Right renal cortex interstitium (tissue), 3 donors: ENCODE measurements at regions not wholly inside any gene's neighbourhood (a gene's known extent, or its start where the extent isn't known, plus 50 kb on each side); places are given as distances from the start of the nearest gene placed in this dataset.
"Not testable (repeated sequence)": the region's sequence is repeated elsewhere in the genome, so short reads cannot be mapped to it uniquely, and the experiment has no call there.

Experiments
- DNase-seq, 3 donors: peaks; one replicate each; pipeline ENCODE4 v3.0.0-alpha.2; 2013; ENCODE audit warnings: low read depth in 3 of 3, low spot score in 2 of 3

DNA sequence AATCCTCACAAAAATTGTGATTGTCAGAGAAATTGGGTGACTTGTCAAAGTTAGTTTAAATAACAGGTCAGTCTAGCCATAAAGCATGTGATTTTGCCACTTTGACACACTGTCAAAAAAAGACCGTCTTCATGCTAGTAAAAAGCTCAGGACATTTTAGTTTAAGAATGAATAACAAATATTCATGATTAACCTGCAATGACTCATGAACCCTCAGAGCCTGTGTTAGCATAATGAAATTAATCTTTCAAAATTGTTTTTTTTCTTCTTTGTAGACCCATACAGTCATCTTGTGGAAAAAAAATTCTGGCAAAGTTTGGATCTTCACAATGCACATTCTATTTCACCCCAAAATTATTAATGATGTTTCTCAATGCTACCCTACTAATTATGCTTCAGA lies 255.2 kb upstream of the POT1 start:
- no peak for DNase-seq

GRCh38 chr7:125181569-125182267 lies 252.1 kb upstream of the POT1 start:
- DNase-seq = not testable (repeated sequence)

GRCh38 chr7:125173571-125173970 lies 243.9 kb upstream of the POT1 start:
- DNase-seq = no peak

- DNase-seq = no peak
Measured at GRCh38 chr7:125169088-125169487, 239.5 kb upstream of the POT1 start.

DNA sequence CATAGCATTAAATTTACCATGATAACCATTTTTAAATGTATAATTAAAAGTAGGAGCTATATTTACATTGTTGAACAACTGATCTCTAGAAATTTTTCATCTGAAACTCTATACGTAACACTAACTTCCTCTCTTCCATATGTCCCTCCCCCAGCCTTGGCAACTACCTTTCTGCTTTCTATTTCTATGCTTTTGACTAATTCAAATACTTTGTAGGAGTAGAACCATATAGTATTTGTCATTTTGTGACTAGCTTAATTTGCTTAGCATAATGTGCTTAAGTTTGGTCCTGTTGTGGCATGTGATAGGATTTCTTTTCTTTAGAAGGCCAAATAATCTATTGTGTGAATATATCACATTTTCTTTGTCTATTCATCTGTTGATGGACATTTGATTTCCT lies 225.3 kb upstream of the POT1 start:
- DNase-seq = no peak

GRCh38 chr7:125149151-125149550 lies 219.5 kb upstream of the POT1 start:
- DNase-seq = no peak

- no peak for DNase-seq
Measured at GRCh38 chr7:125147047-125147446, 217.4 kb upstream of the POT1 start.

DNA sequence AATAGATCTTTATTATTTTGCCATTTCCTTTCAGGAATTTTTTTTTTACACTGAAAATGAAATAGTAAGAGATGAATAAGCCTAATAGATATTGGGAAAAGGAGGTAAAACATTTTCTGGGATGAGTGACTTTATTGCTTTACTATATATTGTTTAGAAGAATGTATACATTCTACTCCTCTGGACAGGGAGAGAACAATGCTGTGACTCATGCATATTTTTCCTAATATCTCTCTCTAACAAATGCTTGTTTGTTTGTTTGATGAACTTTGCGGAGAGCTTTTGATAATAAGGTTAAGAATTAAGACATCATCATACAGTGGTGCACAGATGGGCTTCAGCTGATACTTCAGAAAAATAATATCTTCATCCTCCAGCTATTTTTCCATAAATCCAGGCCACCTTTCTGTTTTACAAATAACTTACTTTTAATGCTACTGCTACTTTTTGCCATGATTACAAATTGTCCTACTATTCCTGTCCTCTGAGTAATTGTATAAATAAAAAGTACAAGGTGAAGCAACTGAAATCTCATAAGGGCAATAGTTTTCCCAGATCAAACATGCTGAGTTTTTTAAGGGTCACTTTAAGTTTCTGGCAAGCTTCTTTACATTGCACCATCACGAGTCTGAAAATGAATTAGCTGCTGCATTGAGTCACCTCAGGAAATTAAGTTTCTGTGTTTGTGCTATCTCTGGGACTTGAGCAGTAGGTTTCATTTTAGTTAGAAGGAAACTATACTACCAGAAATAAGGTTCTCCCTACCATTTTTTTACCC lies 207.3 kb upstream of the POT1 start:
- no peak for DNase-seq

DNA sequence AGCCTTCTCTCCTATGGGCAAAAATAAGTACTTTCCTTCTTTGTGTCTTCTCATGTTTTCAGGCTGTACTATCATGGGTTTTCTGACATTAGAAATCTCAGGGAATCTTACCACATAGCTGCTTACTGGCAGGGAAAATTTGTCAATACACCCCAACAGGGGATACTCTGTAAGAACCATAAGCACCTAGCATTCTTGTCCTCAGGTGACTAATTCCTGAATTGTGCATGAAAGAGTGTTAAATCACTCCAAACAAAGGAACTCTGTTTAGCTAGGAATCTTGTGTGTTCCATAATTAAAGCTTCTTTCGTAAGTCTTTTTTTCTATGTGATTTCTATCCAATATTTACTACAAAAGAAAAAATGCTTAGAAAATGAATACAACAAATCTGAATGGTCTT lies 206.7 kb upstream of the POT1 start:
- no peak for DNase-seq

DNA sequence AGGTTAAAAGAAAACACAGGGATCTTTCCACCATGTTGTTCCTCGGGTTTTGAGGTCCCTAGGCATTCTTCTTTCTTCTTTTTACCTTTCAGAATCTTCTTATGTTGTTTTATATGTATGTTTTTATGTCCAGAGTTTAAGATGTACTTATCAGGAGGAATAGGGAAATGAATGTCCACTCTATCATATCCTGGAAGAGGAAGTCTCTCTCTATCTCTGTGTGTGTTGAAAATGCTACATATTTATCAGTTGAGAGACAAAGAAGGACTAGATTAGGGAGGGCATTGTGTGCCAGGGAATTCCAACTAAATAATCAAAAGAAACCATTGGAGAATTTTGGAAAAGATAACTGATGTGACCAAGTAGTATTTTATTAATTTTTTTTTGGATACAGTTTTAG lies 200.5 kb upstream of the POT1 start:
- DNase-seq = no peak

DNA sequence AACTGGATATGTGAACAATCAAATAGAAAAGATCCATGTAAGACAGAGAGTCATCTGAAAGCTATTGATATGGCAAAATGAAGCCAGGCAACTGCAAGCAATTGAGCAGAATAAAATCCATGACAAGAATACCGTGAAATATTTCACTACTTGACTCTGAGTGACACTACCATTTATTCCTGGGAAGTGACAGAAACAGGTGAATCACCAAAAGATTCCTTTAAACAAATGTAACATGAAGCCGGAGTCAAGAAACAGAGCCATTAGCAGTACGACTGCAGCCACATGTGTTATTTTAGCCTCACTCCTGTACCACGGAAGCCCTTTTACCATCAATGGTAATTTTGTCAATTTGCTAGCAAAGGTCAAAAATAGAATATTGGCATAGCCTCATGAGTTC lies 197.7 kb upstream of the POT1 start:
- no peak for DNase-seq

- DNase-seq = peak in 1 of 3 donors; percentile 10
Measured at GRCh38 chr7:125126376-125126775, 196.8 kb upstream of the POT1 start.

GRCh38 chr7:125125315-125125714 lies 195.7 kb upstream of the POT1 start:
- DNase-seq = no peak

GRCh38 chr7:125122173-125122572 lies 192.5 kb upstream of the POT1 start:
- DNase-seq = peak; percentile 32 to 38 (median 36)

DNA sequence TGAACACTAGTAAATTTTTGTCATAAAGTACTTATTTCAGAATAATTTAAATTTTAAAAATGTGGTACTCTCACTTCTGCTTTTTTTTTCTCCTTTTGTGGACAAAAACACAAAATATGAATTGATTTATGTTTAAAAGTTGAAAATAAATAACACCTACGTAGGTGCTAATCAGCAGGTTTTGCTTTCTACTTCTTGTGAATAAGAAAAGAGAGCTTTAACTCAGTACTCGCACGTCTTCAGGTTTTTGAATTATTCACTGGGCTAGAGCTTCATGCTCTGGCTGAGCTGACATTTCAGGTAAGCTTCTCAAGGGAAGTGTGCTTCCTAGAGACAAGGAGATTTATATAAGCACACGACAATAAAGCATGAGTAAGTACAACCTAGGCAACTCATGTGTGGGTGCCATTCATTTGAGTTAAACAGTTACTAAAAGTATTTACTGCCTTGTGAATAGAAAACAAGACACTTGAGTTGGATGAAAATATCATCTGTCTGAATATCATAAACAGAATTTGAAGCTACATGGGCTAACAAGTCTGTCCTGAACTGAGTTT lies 190.0 kb upstream of the POT1 start:
- no peak for DNase-seq

DNA sequence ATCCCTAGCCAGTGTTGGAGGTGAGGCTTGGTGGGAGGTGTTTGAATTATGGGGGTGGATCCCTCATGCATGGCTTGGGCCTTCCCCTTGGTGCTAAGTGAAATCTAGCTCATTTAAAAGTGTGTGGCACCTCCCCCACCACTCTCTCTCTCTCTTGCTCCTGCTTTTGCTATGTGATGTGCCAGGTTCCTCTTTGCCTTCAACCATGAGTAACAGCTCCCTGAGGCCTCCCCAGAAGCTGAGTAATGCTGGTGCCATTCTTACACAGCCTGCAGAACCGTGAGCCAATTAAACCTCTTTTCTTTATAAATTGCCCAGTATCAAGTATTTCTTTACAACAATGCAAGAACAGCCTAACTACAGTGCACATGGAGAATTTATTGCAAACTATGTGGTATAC lies 188.8 kb upstream of the POT1 start:
- no peak for DNase-seq

- DNase-seq = no peak
Measured at GRCh38 chr7:125112850-125113249, 183.2 kb upstream of the POT1 start.

GRCh38 chr7:125099519-125099918 lies 169.9 kb upstream of the POT1 start:
- no peak for DNase-seq

GRCh38 chr7:125098377-125098970 lies 168.8 kb upstream of the POT1 start:
- DNase-seq = no peak

DNA sequence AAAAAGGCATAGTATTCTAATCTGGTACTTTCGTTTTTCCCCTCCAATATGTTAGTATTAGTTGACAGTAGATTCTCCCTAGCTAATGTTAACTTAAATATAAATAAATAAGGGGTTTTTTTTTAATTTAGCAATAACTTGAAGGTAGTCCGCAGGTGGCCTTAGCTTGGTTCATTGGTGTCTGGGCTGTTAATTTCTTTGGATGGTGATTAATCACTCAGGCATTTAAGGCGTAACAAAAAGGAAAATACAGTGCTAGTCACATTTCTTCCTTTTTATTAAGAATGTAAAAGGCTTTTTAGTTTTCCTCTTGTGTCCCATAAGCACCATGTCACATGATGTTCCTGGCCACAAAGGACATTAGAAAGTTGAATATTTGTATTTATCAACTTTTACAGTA lies 161.0 kb upstream of the POT1 start:
- DNase-seq = no peak

- no peak for DNase-seq
Measured at GRCh38 chr7:125089171-125089570, 159.5 kb upstream of the POT1 start.

DNA sequence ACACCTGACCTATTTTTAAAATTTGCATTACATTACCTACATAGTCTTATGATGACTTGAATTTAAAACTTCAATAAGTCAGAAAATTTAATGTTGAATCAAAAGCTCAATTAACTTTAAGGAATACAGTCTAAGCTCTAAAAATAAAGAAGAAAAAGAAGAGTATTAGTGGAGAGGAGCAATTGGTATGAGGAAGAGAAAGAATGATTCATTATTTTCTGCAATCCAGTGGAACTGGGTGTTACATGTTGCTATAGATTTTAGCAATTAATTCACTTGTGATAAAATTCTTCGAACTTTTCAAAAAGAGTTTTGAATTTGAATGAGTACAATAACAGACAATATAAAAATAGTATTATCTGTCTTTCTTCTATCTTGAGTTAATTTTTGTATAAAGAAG lies 158.9 kb upstream of the POT1 start:
- DNase-seq = no peak
